ENCODE measurements at regions not wholly inside any gene's neighbourhood (a gene's known extent, or its start where the extent isn't known, plus 50 kb on each side); places are given as distances from the start of the nearest gene placed in this dataset.

GRCh38 chr6:743320-744096 is 50.6 kb upstream of the EXOC2 start:
- DNase-seq: no peak
- no TSS peak for BruUV-seq (replicated peaks)
- intact Hi-C loops (cut with micrococcal nuclease; ENCODE audit: unreplicated experiment): no loop called here
- no peak overlapping the region for H3K27ac Mint-ChIP-seq (ENCODE audit: unreplicated experiment)
- CTCF ChIA-PET: no interaction called here
- TF ChIP-seq CTCF (IDR thresholded peaks at IDR 0.05; ENCODE audit: unreplicated experiment): no peak
- H3K9me3 Mint-ChIP-seq (ENCODE audit: low read depth, unreplicated experiment): no peaks in the 10 kb centered on the region
- H3K36me3 Mint-ChIP-seq (ENCODE audit: insufficient read depth, unreplicated experiment): no peaks in the 10 kb centered on the region
- peaks cover 10% of the 10 kb centered on the region for H3K27me3 Mint-ChIP-seq (ENCODE audit: unreplicated experiment)
- no peaks in the 10 kb centered on the region for H3K4me1 Mint-ChIP-seq (ENCODE audit: low read depth, unreplicated experiment)
- no peak overlapping the region for H3K4me3 Mint-ChIP-seq (ENCODE audit: low read depth, unreplicated experiment)
